Chondrocyte (in vitro differentiated cells): ENCODE measurements at regions not wholly inside any gene's neighbourhood (a gene's known extent, or its start where the extent isn't known, plus 50 kb on each side); places are given as distances from the start of the nearest gene placed in this dataset.

ENCODE experiments used
- DNase-seq: peaks from one replicate; pipeline ENCODE4 v3.0.0; 2021; ENCODE audit warnings: mixed read lengths, low spot score
- H3K27ac Mint-ChIP-seq: one replicate; pipeline ENCODE4 v1.8.0; 2021; ENCODE audit warnings: mild to moderate bottlenecking, moderate library complexity, mixed read lengths; ENCODE audit not compliant: unreplicated experiment
- H3K27me3 Mint-ChIP-seq: 2 replicates; pipeline ENCODE4 v1.8.0; 2021; ENCODE audit warnings: low read depth, mixed read lengths
- H3K36me3 Mint-ChIP-seq: 2 replicates; pipeline ENCODE4 v1.8.0; 2021; ENCODE audit warnings: low read depth, mixed read lengths
- H3K4me1 Mint-ChIP-seq: 2 replicates; pipeline ENCODE4 v1.8.0; 2021; ENCODE audit warnings: low read depth, mild to moderate bottlenecking, mixed read lengths
- H3K4me3 Mint-ChIP-seq: one replicate; pipeline ENCODE4 v1.8.0; 2021; ENCODE audit warnings: mild to moderate bottlenecking, moderate library complexity, mixed read lengths; ENCODE audit not compliant: unreplicated experiment
- H3K9me3 Mint-ChIP-seq: 2 replicates; pipeline ENCODE4 v1.8.0; 2021; ENCODE audit warnings: low read depth, mixed read lengths
- CTCF ChIP-seq: fragments of 200-600 bp; sonication (generic); IDR thresholded peaks from 2 replicates; pipeline ENCODE4 v1.5.0; 2021; ENCODE audit warnings: antibody characterized with exemption, mild to moderate bottlenecking, moderate library complexity

GRCh38 chrX:131146702-131147101 lies 88.6 kb downstream of the ARHGAP36 start:
- Mint-ChIP-seq H3K27ac (no peak overlapping the region), H3K27me3 (peaks cover 5% of the 10 kb centered on the region), H3K36me3 (no peaks in the 10 kb centered on the region), H3K4me3 (no peak overlapping the region), H3K9me3 (no peaks in the 10 kb centered on the region), H3K4me1 (no peaks in the 10 kb centered on the region)
- no peak for TF ChIP-seq CTCF
- DNase-seq = no peak
